ENCODE measurements at regions not wholly inside any gene's neighbourhood (a gene's known extent, or its start where the extent isn't known, plus 50 kb on each side); places are given as distances from the start of the nearest gene placed in this dataset.

DNA sequence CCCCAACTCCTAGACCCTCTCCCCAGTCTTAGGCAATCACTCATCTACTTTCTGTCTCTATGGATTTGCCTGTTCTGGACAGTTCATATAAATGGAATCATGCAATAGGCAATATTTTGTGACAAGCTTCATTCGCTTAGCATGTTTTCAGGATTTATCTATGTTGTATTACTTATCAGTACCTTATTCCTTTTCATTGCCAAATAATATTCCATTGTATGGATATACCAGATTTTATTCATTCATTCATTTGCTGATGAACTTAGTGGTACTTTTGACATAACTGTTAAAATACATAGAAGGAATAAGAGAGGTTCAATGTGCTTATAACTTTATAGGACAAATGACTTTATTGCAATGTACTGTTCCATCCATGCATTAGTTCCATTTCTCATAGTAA is 231.0 kb downstream of the SNX10 start:
- TF ChIP-seq, protein P1, sequence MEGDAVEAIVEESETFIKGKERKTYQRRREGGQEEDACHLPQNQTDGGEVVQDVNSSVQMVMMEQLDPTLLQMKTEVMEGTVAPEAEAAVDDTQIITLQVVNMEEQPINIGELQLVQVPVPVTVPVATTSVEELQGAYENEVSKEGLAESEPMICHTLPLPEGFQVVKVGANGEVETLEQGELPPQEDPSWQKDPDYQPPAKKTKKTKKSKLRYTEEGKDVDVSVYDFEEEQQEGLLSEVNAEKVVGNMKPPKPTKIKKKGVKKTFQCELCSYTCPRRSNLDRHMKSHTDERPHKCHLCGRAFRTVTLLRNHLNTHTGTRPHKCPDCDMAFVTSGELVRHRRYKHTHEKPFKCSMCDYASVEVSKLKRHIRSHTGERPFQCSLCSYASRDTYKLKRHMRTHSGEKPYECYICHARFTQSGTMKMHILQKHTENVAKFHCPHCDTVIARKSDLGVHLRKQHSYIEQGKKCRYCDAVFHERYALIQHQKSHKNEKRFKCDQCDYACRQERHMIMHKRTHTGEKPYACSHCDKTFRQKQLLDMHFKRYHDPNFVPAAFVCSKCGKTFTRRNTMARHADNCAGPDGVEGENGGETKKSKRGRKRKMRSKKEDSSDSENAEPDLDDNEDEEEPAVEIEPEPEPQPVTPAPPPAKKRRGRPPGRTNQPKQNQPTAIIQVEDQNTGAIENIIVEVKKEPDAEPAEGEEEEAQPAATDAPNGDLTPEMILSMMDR (IDR thresholded peaks at IDR 0.05 in 2 of 3, conservative IDR thresholded peaks at IDR 0.05 in 1 of 3; ENCODE audit: borderline replicate concordance in 1 of 3, insufficient read depth in 1 of 3, low read depth in 2 of 3, low read length in 2 of 3): no peak
- TF ChIP-seq EZH2phosphoT487 (IDR thresholded peaks at IDR 0.05; ENCODE audit: borderline replicate concordance) (no peak), TCF7L2 (IDR thresholded peaks at IDR 0.05; ENCODE audit: borderline replicate concordance, extremely low read depth, insufficient read depth, insufficient read length) (no peak), POLR2A (IDR thresholded peaks at IDR 0.05; ENCODE audit: borderline replicate concordance, extremely low read depth, insufficient read depth, insufficient read length) (no peak), POLR2AphosphoS5 (IDR thresholded peaks at IDR 0.05; ENCODE audit: low read depth, low read length) (no peak), EZH2 (IDR thresholded peaks at IDR 0.05) (no peak), YY1 (IDR thresholded peaks at IDR 0.05; ENCODE audit: extremely low read depth, insufficient replicate concordance, low read depth, low read length) (no peak)
- TF ChIP-seq, protein P2, sequence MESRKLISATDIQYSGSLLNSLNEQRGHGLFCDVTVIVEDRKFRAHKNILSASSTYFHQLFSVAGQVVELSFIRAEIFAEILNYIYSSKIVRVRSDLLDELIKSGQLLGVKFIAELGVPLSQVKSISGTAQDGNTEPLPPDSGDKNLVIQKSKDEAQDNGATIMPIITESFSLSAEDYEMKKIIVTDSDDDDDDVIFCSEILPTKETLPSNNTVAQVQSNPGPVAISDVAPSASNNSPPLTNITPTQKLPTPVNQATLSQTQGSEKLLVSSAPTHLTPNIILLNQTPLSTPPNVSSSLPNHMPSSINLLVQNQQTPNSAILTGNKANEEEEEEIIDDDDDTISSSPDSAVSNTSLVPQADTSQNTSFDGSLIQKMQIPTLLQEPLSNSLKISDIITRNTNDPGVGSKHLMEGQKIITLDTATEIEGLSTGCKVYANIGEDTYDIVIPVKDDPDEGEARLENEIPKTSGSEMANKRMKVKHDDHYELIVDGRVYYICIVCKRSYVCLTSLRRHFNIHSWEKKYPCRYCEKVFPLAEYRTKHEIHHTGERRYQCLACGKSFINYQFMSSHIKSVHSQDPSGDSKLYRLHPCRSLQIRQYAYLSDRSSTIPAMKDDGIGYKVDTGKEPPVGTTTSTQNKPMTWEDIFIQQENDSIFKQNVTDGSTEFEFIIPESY (IDR thresholded peaks at IDR 0.05; ENCODE audit: extremely low read depth, insufficient replicate concordance, low read length): no peak
